GM19438 (cell line): ENCODE measurements at regions not wholly inside any gene's neighbourhood (a gene's known extent, or its start where the extent isn't known, plus 50 kb on each side); places are given as distances from the start of the nearest gene placed in this dataset.

Experiments used
- ATAC-seq: cut with Tn5 transposase; IDR thresholded peaks from one replicate; pipeline ENCODE4 v1.9.1; 2021; ENCODE audit warnings: low read depth; ENCODE audit not compliant: unreplicated experiment

DNA sequence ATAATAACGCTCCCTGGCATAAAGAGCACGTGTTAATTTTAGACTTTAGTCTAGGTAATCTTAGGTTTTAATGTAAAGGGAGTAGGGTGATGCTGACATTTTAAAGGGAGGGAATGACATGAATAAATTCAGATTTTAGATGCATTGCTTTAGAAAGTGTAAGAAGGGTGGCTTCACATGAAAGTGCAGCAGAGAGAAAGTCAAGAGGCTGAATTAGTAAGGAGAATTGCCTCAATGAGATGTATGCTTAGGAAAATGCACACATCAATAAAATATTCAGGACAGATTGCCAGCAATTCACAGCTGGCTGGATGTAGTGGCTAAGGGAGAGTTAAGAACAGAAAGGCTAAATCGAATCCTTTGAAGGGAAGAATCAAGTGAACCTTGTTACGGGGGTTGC, 165.5 kb upstream of the CDH19 start:
- ATAC-seq = no peak

DNA sequence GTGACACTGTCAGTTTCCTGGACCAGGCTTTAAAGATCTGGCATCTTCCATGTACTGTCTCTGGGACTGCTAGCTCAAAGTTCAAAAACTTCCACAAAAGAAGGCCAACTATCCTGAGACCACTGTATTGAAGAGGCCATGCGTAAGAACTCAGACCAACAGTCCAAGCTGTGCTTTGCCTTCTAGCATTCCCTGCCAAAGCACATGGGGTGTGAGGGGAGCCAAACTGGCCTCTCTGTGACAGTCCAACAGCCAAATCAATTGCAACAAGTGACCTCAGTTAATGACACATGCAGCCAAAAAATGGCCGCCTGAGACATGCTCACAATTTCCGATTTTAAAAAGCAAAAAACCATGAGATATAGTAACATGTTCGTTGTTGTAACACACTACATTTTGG, 160.3 kb upstream of the CDH19 start:
- no peak for ATAC-seq

DNA sequence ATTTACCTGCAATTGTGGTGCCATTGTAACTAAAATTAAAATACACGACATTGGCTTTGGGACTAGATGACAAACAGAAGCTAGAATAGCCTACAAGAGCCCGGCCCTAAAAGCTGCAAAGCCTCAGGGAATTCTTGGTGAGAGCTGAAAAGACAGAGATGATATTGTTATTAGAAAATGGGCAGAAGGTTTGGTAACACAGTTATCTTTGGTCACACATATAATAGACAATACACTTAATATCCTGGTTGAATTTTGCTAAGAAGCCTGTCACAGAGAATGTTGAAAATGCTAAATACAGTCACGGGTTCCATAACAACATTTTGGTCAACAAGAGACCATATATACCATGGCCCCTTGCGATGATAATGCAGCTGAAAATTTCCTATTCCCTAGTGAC, 157.3 kb upstream of the CDH19 start:
- no peak for ATAC-seq

DNA sequence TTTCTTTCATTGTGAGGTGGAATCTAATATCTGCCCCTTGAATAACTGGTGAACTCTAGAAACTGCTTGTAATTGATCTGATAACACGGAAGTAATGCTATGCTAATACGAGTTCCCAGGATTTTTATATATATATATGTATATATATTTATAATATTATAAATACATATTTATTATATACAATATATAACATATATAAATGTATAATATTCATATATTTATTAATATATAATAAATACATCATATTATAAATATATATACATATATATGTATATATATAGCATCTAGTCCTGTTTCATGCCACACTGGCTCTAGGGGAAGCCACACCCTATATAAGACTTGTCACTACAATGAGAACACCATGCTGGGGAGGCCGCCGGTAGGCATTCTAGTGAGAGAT, 156.7 kb upstream of the CDH19 start:
- no peak for ATAC-seq

DNA sequence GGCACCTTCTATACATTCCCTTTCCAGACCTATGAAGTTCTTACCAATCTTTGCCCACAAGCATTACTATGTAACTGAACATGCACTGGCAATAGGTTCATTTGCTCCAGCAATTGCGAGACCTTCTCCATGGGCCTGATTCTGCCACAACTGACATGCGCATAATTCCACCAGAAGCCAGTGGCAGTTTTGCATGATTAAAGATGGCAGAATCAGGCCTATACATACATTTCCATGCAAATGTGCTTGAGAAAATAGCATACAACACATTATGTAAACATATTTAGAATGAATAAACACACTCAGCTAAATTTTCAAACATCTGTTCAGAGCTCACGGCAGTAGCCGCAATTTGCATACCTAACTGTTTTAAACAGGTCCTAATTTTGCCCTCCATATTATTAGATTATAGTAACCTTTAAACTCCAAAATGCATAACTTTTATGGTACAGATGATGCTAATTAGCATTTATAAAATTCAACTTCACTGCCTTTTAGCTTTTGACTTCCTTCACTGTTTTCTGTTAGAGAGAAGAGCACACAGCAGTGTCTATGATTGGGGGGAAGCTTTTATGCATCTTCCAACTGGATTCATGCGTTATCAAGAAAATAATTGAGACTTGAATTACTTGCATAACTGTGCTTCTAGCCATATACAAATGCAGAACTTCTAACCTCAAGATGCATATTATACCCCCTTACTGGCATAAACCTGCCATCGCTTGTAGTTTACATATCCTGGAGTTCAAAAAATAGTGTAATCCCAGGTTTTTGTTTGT, 155.3 kb upstream of the CDH19 start:
- ATAC-seq = no peak

GRCh38 chr18:66757946-66758345, 154.1 kb upstream of the CDH19 start:
- ATAC-seq = no peak

GRCh38 chr18:66754335-66754734, 150.4 kb upstream of the CDH19 start:
- no peak for ATAC-seq

DNA sequence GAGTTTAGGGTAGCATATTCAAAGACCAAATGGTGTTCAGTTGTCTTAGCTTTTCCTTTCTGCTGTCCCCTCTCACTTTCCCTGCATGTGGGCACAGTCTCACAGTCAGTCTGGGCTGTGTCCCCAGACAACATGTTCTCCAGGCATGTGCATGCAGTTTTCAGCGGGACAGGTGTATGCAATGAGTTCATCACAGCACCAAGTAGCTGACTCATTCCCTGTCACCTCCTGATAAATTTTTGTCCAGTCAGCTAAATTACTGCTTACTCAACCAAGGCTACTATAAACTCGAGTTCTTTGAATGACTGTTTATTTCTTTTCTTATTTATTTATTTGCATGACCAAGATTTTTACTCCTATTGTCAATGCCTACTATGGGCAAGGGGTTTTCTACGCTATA, 148.8 kb upstream of the CDH19 start:
- no peak for ATAC-seq

DNA sequence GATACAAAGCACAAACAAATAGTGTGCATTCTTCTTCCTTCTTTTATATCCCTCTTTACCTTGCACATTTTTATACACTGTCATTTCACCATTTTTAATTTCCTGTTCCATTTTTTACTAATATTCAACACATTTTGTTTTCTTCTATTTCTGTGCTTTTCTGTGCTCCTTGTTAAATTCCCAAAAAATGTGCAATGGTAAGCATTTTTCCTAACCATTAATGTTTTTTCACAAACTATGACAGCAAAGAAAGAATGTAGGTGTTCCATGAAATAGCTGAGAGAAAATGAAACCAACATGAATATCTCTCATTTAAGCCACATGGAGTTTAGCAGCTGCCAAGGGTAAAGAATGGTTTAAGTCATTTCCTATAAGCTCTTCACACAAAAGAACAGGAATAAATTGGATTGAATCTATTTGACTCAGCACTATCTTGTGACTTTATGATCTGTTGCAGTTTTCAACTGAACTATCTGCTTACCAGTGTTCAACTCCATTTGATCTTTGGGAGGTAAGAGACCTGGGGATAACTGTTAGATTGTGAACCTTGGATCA, 145.7 kb upstream of the CDH19 start:
- no peak for ATAC-seq

DNA sequence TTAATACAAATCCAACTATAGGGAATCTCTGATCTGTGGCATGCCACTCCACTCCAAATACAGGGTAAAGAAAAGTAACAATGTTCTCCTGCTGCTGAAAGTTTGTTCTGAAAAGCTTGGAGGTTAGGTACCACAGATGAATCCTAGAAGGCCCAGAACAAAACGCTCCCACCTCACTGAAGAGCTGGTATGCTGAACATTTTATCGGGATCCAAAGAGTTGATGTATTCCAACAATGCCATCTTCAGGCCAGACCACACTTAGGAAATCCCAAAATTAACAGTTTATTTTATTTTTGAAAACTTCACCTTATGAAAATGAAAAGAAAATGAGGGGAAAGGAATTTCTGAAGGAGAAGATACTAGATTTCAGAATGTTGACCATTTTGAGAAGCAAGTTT, 145.1 kb upstream of the CDH19 start:
- ATAC-seq = no peak

- no peak for ATAC-seq
Measured at GRCh38 chr18:66742832-66743231, 138.9 kb upstream of the CDH19 start.

DNA sequence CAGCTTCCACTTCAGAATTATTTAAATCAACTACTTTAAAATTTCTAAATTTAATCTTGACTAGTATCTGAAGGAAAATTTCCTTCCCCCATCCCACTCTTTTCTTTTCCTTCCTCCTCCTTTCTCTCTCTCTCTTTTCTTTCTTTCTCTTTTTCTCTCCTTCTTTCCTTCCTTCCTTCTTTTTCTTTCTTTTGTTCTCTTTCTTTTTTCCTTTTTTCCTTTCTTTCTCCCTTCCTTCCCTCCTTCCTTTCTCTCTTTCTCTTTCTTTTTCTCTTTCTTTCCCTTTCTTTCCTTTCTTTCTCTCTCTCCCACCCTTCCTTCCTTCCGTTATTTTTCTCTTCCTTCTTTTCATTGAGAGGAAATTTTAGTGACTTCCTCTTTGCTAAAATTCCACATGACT, 132.0 kb upstream of the CDH19 start:
- no peak for ATAC-seq

DNA sequence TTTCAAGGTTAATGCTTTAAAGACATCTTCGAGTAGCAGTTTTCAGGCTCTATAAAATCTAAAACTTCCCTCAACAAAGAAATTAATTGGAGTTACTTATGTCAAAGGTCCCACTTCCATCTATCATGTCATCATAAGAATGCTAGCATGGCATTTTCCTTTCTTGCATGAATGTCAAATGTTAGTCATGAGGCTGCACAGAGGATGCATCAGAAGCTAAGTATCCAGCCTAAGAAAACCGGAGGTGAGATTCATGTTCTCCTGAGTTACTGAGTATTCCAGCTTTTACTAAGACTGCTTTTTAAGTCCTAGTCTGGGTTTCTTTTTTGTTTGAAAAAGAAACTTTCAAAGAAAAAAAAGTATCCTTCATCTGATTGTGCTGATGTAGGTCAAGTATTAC, 130.6 kb upstream of the CDH19 start:
- no peak for ATAC-seq

DNA sequence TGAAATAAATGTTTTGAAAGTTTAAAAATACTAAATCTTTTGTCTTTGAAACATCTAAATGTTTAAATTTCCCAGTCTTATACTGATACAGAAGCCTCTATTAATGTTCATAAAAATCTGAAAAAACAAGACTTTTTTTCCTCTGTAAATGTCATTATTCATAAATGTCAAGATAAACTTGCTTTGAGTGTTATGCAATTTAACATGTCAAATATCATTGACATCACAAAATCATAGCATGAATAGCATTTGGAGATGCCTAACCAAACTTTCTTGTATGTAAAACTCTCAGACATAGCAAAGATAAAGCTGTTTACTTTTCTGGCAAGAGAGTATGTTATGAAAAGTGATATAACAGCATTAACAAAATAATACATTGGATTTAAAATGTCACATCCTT, 128.0 kb upstream of the CDH19 start:
- no peak for ATAC-seq

DNA sequence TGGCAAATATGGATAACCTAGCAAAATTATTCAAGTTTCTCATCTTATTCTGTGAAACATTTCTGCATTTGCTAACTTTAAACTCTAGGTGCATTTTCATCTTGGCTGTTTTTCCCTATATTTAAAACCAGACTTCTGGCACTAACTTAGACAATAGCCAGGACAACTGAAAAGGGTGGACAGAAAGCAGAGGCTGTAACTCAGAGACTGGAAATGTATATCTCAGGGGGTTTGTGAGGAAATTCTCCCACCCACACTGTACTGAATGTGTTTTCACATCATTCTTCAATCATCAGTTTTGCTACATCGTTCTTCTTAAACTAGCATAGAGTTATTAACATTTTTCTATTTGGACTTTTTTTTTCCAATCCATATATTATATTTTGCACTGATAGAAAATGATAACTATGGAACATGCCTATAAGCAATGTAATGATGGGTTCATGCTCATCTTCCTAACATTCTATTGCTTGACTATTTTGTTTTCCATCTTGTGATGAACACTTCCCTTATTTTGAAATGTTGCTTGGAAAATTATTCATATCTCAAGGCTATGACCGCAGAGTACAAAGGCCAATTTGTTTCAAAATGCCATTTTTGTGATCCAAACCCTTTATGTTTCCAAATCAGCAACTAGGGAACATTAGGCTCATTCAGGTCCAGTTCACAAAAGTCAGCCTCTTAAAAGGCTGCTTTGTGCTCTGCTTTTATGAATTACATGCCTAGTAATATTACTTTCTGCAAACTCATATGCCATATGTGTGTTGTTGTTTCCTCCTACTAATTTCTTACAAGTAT, 125.8 kb upstream of the CDH19 start:
- ATAC-seq = no peak

DNA sequence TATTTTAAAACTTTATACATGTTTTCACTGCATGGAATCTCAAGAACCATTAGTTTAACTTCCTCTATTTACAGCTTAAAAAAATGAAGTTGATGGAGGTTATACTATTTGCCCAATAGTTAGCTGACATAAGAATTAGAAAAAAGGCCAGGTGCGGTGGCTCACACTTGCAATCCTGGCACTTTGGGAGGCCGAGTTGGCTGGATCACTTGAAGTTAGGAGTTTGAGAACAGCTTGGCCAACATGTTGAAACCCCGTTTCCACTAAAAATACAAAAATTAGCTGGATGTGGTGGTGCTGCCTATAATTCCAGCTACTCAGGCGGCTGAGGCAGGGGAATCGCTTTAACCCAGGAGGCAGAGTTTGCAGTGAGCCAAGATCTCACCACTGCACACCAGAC, 125.1 kb upstream of the CDH19 start:
- ATAC-seq = no peak

GRCh38 chr18:66727991-66728390, 124.1 kb upstream of the CDH19 start:
- no peak for ATAC-seq

DNA sequence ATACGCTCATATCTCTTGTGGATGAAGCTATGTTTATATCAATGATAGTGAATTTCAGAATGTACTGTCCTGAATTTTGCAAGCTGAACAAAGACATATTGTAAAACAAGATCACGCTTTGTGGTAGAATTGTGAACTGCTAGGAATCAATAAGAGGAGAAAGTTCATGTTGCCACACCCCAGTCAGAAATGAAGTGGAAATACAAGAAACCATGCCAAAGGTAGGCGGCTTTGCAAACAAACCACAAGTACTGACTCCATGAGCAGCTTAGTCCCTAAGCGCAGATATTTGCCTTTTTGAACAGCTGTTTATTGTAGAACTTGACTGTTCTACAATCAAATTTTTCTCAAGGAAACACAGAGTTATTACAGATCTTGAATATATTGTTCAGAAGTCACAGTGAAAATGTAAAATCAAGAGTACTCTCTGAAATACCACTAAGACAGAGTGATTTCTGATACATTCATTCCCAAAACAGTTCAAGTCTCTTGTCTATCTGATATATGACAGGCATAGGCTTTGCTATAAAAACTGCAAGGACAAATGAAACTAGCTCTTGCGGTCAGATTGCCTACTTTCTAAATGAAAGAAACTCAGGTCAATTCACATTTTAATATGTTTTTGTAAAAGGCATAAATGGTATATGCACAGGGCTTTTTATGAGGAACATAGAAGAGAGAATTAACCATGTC, 120.9 kb upstream of the CDH19 start:
- ATAC-seq = no peak

- no peak for ATAC-seq
Measured at GRCh38 chr18:66722671-66723070, 118.8 kb upstream of the CDH19 start.

DNA sequence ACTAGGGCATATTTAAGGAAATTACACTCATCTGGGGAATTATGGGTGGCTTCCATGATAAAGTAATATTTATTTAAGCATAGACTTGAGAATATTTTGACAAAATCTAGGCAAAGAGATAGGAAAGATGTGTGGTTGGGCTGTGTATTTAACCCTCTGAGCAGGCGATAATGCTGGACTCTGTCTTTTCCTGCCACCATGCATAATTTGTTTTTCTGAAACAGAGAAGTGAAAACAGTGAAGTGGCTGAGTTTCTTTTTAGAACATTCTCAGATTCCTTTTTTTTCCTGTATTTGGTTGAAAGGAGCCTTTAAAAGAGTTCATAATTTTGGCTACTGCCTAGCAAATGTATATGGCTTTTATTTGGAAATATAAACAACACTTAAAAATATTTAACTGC, 104.8 kb upstream of the CDH19 start:
- ATAC-seq = no peak

DNA sequence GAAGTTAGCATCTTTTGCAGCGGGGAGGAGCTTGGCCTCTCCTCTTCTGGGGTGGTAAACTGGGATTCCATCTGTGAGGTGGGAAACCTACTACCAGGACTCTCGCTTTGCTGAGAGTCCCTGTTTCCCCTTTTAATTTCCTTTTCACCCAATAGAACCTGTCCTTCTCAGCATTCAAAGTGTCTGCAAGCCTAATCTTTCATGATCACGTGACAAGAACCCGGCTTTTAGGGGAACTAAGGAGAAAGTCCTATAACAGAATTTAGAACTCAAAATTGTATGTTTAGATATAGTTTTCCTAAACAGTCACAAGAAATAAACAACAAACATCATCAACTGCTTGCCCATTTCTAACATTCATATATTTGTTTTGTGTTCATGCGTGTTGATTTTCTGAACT, 103.6 kb upstream of the CDH19 start:
- no peak for ATAC-seq
